Keratinocyte (primary cell): ENCODE measurements at regions not wholly inside any gene's neighbourhood (a gene's known extent, or its start where the extent isn't known, plus 50 kb on each side); places are given as distances from the start of the nearest gene placed in this dataset.

Experiments
- DNase-seq: peaks from one replicate; pipeline ENCODE4 v3.0.0-alpha.2; 2011; ENCODE audit warnings: low read depth, missing footprints, low spot score
- FAIRE-seq: peaks from 2 replicates; lab custom pipeline; 2011; peaks lifted over from hg19 to GRCh38; lab: Jason Lieb, UNC
- H2AFZ ChIP-seq: 2 replicates; pipeline ENCODE4 v1.6.0; 2012; ENCODE audit warnings: low read length, control low read depth, inconsistent platforms; ENCODE audit not compliant: control insufficient read depth
- H3K27ac ChIP-seq: 2 replicates; pipeline ENCODE4 v1.5.1; 2011; ENCODE audit warnings: low read length; ENCODE audit not compliant: control insufficient read depth, insufficient read depth
- H3K27me3 ChIP-seq: 3 replicates; pipeline ENCODE4 v1.6.0; 2011; ENCODE audit warnings: low read length; ENCODE audit not compliant: control insufficient read depth, insufficient read depth; ENCODE audit errors: extremely low read depth
- H3K36me3 ChIP-seq, 2 experiments: 2 replicates in 1 of 2; 3 replicates in 1 of 2; pipeline ENCODE4 v1.5.1; 2011; ENCODE audit warnings: low read length in 2 of 2, mild to moderate bottlenecking in 1 of 2; ENCODE audit not compliant: control insufficient read depth in 2 of 2, insufficient read depth in 2 of 2; ENCODE audit errors: extremely low read depth in 1 of 2
- H3K4me1 ChIP-seq: 3 replicates; pipeline ENCODE4 v1.5.1; 2011; ENCODE audit warnings: low read length; ENCODE audit not compliant: control insufficient read depth, insufficient read depth; ENCODE audit errors: extremely low read depth
- H3K4me2 ChIP-seq: 3 replicates; pipeline ENCODE4 v1.6.0; 2011; ENCODE audit warnings: low read depth, low read length; ENCODE audit not compliant: control insufficient read depth, insufficient read depth; ENCODE audit errors: extremely low read depth
- H3K4me3 ChIP-seq, 3 experiments: fragments of 200-600 bp in 1 of 3; sonication (generic) in 1 of 3; 2 replicates in 2 of 3; 3 replicates in 1 of 3; pipeline ENCODE4 v1.5.1; 2011 to 2016; ENCODE audit warnings: low read length in 3 of 3, mild to moderate bottlenecking in 3 of 3, control low read depth in 2 of 3, inconsistent platforms in 1 of 3, low read depth in 1 of 3, mixed read lengths in 1 of 3, mixed run types in 1 of 3, moderate library complexity in 1 of 3; ENCODE audit not compliant: control insufficient read depth in 2 of 3, insufficient read depth in 2 of 3; ENCODE audit errors: extremely low read depth in 1 of 3
- H3K79me2 ChIP-seq: 2 replicates; pipeline ENCODE4 v1.6.0; 2012; ENCODE audit warnings: low read length; ENCODE audit not compliant: control insufficient read depth, insufficient read depth
- H3K9ac ChIP-seq: 3 replicates; pipeline ENCODE4 v1.6.0; 2011; ENCODE audit warnings: low read length; ENCODE audit not compliant: control insufficient read depth, insufficient read depth; ENCODE audit errors: extremely low read depth
- H3K9me1 ChIP-seq: 3 replicates; pipeline ENCODE4 v1.6.0; 2011; ENCODE audit warnings: low read length; ENCODE audit not compliant: control insufficient read depth, insufficient read depth; ENCODE audit errors: extremely low read depth
- H3K9me3 ChIP-seq: 2 replicates; pipeline ENCODE4 v1.5.1; 2012; ENCODE audit warnings: low read depth, low read length; ENCODE audit not compliant: control insufficient read depth
- H4K20me1 ChIP-seq: 3 replicates; pipeline ENCODE4 v1.6.0; 2011; ENCODE audit warnings: low read length; ENCODE audit not compliant: control insufficient read depth, insufficient read depth; ENCODE audit errors: extremely low read depth
- CTCF ChIP-seq, 3 experiments: IDR thresholded peaks in 1 of 3; conservative IDR thresholded peaks in 1 of 3; optimal IDR thresholded peaks in 1 of 3; 2 replicates in 2 of 3; 3 replicates in 1 of 3; pipeline versions ENCODE3 to v1.5.1; 2011; ENCODE audit warnings: low read length in 3 of 3, mild to moderate bottlenecking in 3 of 3, moderate library complexity in 2 of 3, control low read depth in 1 of 3, inconsistent platforms in 1 of 3; ENCODE audit not compliant: insufficient read depth in 2 of 3; ENCODE audit errors: extremely low read depth in 1 of 3
- EZH2 ChIP-seq: IDR thresholded peaks from one replicate; pipeline ENCODE4 v1.6.1; 2012; ENCODE audit warnings: inconsistent platforms, mild to moderate bottlenecking, low read length, moderate library complexity
- dilution Hi-C: fragments of 300-500 bp; cut with MboI; formaldehyde crosslinking; loops from one replicate; pipeline ENCODE4 v1.7.0; 2020; ENCODE audit warnings: low sequenced_read_pairs; ENCODE audit not compliant: extremely low pct_ligation_motif_present

DNA sequence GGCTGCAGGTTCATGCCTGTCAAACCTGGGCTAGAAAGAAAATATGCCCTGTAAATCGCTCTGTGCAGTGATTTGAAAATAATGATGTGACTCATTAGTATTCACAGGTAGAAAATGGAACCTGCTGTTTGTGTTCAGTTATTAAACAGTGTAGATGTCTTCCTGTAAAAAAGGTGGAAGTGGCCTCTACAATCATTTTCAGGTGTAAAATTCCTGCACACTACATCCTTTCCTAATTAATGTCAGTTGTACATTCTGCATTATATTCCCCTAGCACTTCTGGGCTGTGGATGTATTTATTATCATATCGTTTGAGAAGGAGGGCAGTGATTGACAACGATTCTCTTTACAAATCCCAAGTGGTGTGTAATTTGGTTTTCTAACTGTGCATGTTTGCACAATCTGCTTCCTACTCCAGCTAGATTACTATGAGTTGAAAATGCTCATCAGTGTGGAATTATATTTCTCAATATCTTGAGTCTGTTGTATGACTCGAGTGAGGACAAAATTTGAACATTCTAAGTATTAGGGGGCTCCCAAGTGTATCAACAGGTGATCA is 454.0 kb upstream of the DDI1 start:
- Histone ChIP-seq H3K4me2 (no peak overlapping the region), H3K27ac (no peak overlapping the region), H2AFZ (no peak overlapping the region), H3K79me2 (no peaks in the 10 kb centered on the region), H3K4me1 (no peaks in the 10 kb centered on the region), H3K4me3 (no peak overlapping the region), H3K9ac (no peak overlapping the region), H3K27me3 (no peaks in the 10 kb centered on the region), H3K9me1 (no peaks in the 10 kb centered on the region), H3K36me3 (no peaks in the 10 kb centered on the region), H3K9me3 (no peaks in the 10 kb centered on the region), H4K20me1 (no peaks in the 10 kb centered on the region)
- FAIRE-seq (no peak), DNase-seq (no peak)
- TF ChIP-seq EZH2: no peak
- no peak for TF ChIP-seq CTCF (optimal IDR thresholded peaks at IDR 0.05 in 1 of 3, IDR thresholded peaks at IDR 0.05 in 1 of 3, conservative IDR thresholded peaks at IDR 0.05 in 1 of 3; ENCODE audit: extremely low read depth in 1 of 3, insufficient read depth in 2 of 3, low read length in 3 of 3)
- dilution Hi-C loops: no loop called here

DNA sequence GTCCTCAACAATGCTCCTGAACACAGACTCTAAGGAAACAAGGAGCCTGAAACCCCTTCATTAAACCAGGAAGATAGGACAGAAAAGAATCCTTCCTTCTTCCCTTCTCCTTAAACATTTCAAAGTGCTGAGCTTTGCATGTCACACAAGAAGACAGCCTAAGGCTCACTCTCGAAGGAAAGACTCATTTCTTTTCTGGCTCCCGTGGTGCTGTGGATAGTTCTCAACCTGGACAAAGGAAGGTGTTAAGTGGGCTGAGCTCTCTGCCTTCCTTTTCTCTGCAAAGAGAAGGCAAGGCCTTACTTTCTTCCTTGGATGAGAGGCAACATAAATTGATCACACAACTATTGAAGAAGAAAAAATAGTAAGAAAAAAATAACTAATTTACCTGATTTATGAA is 452.4 kb upstream of the DDI1 start:
- H3K9me3 ChIP-seq: no peaks in the 10 kb centered on the region
- dilution Hi-C loops: no loop called here

More for the DNA sequence above, 452.4 kb upstream of the DDI1 start:
- Histone ChIP-seq H3K4me1 (no peaks in the 10 kb centered on the region), H3K36me3 (no peaks in the 10 kb centered on the region), H3K9ac (no peak overlapping the region), H3K27ac (no peak overlapping the region), H3K4me2 (no peak overlapping the region), H3K79me2 (no peaks in the 10 kb centered on the region), H3K4me3 (no peak overlapping the region), H4K20me1 (no peaks in the 10 kb centered on the region), H2AFZ (no peak overlapping the region), H3K27me3 (no peaks in the 10 kb centered on the region), H3K9me1 (no peaks in the 10 kb centered on the region)
- no peak for FAIRE-seq
- TF ChIP-seq EZH2 (no peak), CTCF (optimal IDR thresholded peaks at IDR 0.05 in 1 of 3, IDR thresholded peaks at IDR 0.05 in 1 of 3, conservative IDR thresholded peaks at IDR 0.05 in 1 of 3; ENCODE audit: extremely low read depth in 1 of 3, insufficient read depth in 2 of 3, low read length in 3 of 3) (no peak)
- DNase-seq: no peak
